ENCODE measurements at regions not wholly inside any gene's neighbourhood (a gene's known extent, or its start where the extent isn't known, plus 50 kb on each side); places are given as distances from the start of the nearest gene placed in this dataset.

DNA sequence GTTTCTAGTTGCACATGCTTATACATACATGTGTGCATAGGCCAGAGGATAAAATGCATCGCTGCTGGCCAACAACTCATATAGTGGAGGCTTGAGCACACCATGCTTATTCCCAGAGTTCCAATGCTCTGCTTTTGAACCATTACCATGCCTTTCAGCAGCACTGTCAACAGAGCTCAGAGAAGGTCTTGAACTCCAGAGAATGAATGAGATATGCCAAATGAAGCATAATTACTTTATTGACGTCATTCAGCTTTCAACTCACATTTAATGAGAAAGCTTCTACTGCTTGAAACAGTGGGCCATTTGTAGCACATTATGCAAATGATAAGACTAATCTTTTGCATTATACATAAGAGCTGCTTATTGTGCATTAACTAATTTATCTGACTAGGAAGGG, 765.3 kb upstream of the GRAMD2B start:
- no peak overlapping the region for H3K4me2 ChIP-seq (ENCODE audit: insufficient read depth, low read length)
- H2AFZ ChIP-seq (ENCODE audit: low read depth, low read length): no peak overlapping the region
- no peaks in the 10 kb centered on the region for H3K79me2 ChIP-seq (ENCODE audit: control insufficient read depth, insufficient read depth, low read length)
- ChIA-PET POLR2A (no interaction called here), CTCF (interaction anchor here (1.7 kb wide), 1 partner anchor 9 kb away, joined by 4 read pairs; no protein-coding TSS in a partner anchor)
- no peak for TF ChIP-seq JUN (IDR thresholded peaks at IDR 0.05; ENCODE audit: borderline replicate concordance, insufficient read depth, insufficient read length, low read depth)
- no peak overlapping the region for H3K9ac ChIP-seq (replicated peaks; ENCODE audit: extremely low read depth, insufficient read depth, low read length)
- no peaks in the 10 kb centered on the region for H3K36me3 ChIP-seq (ENCODE audit: control insufficient read depth in 2 of 2, extremely low read depth in 1 of 2, insufficient read depth in 2 of 2, low read length in 2 of 2)
- no peaks in the 10 kb centered on the region for H3K27me3 ChIP-seq (ENCODE audit: control insufficient read depth in 2 of 2, insufficient read depth in 2 of 2, low read length in 2 of 2)
- FAIRE-seq (no peak), DNase-seq (ENCODE audit: low read depth, low spot score) (no peak)
- no peak overlapping the region for H3K4me3 ChIP-seq (replicated peaks in 1 of 3; ENCODE audit: insufficient read depth in 1 of 3, low read depth in 1 of 3, low read length in 3 of 3)
- peaks cover 22% of the 10 kb centered on the region for H3K4me1 ChIP-seq (ENCODE audit: control insufficient read depth, extremely low read depth, insufficient read depth, low read length)
- H3K9me1 ChIP-seq (replicated peaks; ENCODE audit: control insufficient read depth, extremely low read depth, insufficient read depth, low read length): no peaks in the 10 kb centered on the region
- dilution Hi-C loops (cut with MboI; ENCODE audit: extremely low pct_ligation_motif_present, low sequenced_read_pairs) (no loop called here), intact Hi-C loops (cut with micrococcal nuclease) (loop anchor here (2.0 to 10.0 kb wide), 4 partner anchors 101 to 911 kb away; partner anchors contain the start of gene ZNF608)
- no TSS peak for BruUV-seq (replicated peaks)
- no peaks in the 10 kb centered on the region for H3K9me3 ChIP-seq (replicated peaks; ENCODE audit: control insufficient read depth, insufficient read depth, low read length)
- no peak overlapping the region for H3K27ac ChIP-seq (ENCODE audit: insufficient read depth, low read depth, low read length)
- no peaks in the 10 kb centered on the region for H4K20me1 ChIP-seq (replicated peaks; ENCODE audit: control insufficient read depth, extremely low read depth, insufficient read depth, low read length)

DNA sequence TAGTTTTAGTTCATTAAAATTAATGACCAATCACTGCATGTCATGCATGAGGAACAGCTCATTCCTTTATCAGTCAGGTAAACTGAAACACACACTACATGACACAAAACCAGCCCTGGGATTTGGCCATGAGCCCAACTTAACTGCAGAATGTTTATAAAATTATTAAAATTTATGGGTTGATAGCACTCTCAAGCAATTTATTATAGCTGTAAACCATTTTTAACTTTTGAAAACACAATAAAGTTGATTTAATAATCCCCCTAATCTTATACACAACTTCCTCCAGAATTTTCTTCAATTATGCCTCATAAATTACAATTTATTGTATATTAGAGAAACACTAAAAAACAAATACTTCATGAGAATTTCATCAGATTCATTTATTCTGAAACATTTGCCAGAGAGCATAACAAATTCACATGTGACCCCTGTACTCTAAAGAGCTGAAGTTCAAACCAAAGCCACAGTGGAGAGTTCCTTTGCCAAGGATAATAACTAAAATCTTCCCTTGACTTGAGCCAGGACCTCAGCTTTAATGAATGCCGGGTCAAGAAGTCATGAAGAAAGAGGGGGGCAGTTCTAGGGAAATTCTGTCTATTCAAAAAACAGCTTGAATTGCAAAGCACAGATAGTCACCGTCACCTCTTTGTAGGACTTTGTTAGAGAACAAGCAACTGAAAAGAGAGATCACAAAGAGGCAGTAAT, 763.7 kb upstream of the GRAMD2B start:
- dilution Hi-C loops (cut with MboI; ENCODE audit: extremely low pct_ligation_motif_present, low sequenced_read_pairs): no loop called here
- Histone ChIP-seq H3K4me3 (replicated peaks in 1 of 3; ENCODE audit: insufficient read depth in 1 of 3, low read depth in 1 of 3, low read length in 3 of 3) (peak overlapping the region in 1 of 3 experiments; percentile 21), H3K4me1 (ENCODE audit: control insufficient read depth, extremely low read depth, insufficient read depth, low read length) (peaks cover 22% of the 10 kb centered on the region), H3K27me3 (ENCODE audit: control insufficient read depth in 2 of 2, insufficient read depth in 2 of 2, low read length in 2 of 2) (no peaks in the 10 kb centered on the region), H3K79me2 (ENCODE audit: control insufficient read depth, insufficient read depth, low read length) (no peaks in the 10 kb centered on the region), H3K9me1 (replicated peaks; ENCODE audit: control insufficient read depth, extremely low read depth, insufficient read depth, low read length) (no peaks in the 10 kb centered on the region), H3K27ac (ENCODE audit: insufficient read depth, low read depth, low read length) (peak overlapping the region; percentile 81), H3K4me2 (ENCODE audit: insufficient read depth, low read length) (peak overlapping the region; percentile 78), H3K36me3 (ENCODE audit: control insufficient read depth in 2 of 2, extremely low read depth in 1 of 2, insufficient read depth in 2 of 2, low read length in 2 of 2) (no peaks in the 10 kb centered on the region), H3K9me3 (replicated peaks; ENCODE audit: control insufficient read depth, insufficient read depth, low read length) (no peaks in the 10 kb centered on the region), H4K20me1 (replicated peaks; ENCODE audit: control insufficient read depth, extremely low read depth, insufficient read depth, low read length) (no peaks in the 10 kb centered on the region), H3K9ac (replicated peaks; ENCODE audit: extremely low read depth, insufficient read depth, low read length) (peak overlapping the region; percentile 43), H2AFZ (ENCODE audit: low read depth, low read length) (peak overlapping the region; percentile 71)
- TSS peak; percentile 17 for BruUV-seq (replicated peaks)
- POLR2A ChIA-PET: no interaction called here
- intact Hi-C loops (cut with micrococcal nuclease): loop anchor here (1.0 to 10.0 kb wide), 5 partner anchors 102 to 912 kb away; partner anchors contain the start of gene ZNF608
- CTCF ChIA-PET: no interaction called here
- DNase-seq (ENCODE audit: low read depth, low spot score): peak; percentile 79
- TF ChIP-seq MYC (IDR thresholded peaks at IDR 0.05; ENCODE audit: low read depth, low read length): no peak
- no peak for TF ChIP-seq POLR2AphosphoS5 (IDR thresholded peaks at IDR 0.05; ENCODE audit: insufficient read depth, low read depth, low read length)
- no peak for TF ChIP-seq JUN (IDR thresholded peaks at IDR 0.05; ENCODE audit: borderline replicate concordance, insufficient read depth, insufficient read length, low read depth)
- no peak for TF ChIP-seq FOS (IDR thresholded peaks at IDR 0.05; ENCODE audit: borderline replicate concordance, insufficient read depth, low read length)
- TF ChIP-seq, protein P1, sequence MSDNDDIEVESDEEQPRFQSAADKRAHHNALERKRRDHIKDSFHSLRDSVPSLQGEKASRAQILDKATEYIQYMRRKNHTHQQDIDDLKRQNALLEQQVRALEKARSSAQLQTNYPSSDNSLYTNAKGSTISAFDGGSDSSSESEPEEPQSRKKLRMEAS (IDR thresholded peaks at IDR 0.05; ENCODE audit: insufficient read depth, insufficient read length): no peak
- TF ChIP-seq POLR2A (IDR thresholded peaks at IDR 0.05; ENCODE audit: low read depth, low read length): no peak
- FAIRE-seq: peak; percentile 70

All from endothelial cell of umbilical vein (primary cell).